GM12865 (cell line): ENCODE measurements at regions not wholly inside any gene's neighbourhood (a gene's known extent, or its start where the extent isn't known, plus 50 kb on each side); places are given as distances from the start of the nearest gene placed in this dataset.

Experiments used
- DNase-seq: peaks from one replicate; pipeline ENCODE4 v3.0.0; 2010; ENCODE audit warnings: low read depth
- H3K4me3 ChIP-seq: 2 replicates; pipeline ENCODE4 v1.5.1; 2011; ENCODE audit warnings: mild to moderate bottlenecking, low read depth, low read length, control low read depth
- CTCF ChIP-seq: IDR thresholded peaks from 2 replicates; pipeline ENCODE4 v1.5.1; 2011; ENCODE audit warnings: low read length, control low read depth, low read depth, inconsistent platforms; ENCODE audit not compliant: insufficient read depth; ENCODE audit errors: missing control alignments

- no peak overlapping the region for H3K4me3 ChIP-seq
- no peak for TF ChIP-seq CTCF
- DNase-seq = no peak
These were observed 273.1 kb upstream of the NOVA1 start for GRCh38 chr14:26870722-26871617.

GRCh38 chr14:26872515-26873361, 274.9 kb upstream of the NOVA1 start:
- no peak for DNase-seq
- no peak for TF ChIP-seq CTCF
- H3K4me3 ChIP-seq = no peak overlapping the region

GRCh38 chr14:26873362-26873960, 275.6 kb upstream of the NOVA1 start:
- no peak for TF ChIP-seq CTCF
- no peak overlapping the region for H3K4me3 ChIP-seq
- no peak for DNase-seq

- DNase-seq = no peak
- no peak for TF ChIP-seq CTCF
- H3K4me3 ChIP-seq = no peak overlapping the region
These were observed 290.0 kb upstream of the NOVA1 start for GRCh38 chr14:26887847-26888246.

GRCh38 chr14:26888592-26888991, 290.8 kb upstream of the NOVA1 start:
- DNase-seq = no peak
- H3K4me3 ChIP-seq = no peak overlapping the region
- no peak for TF ChIP-seq CTCF

- no peak for TF ChIP-seq CTCF
- DNase-seq = no peak
These were observed 298.6 kb upstream of the NOVA1 start for GRCh38 chr14:26896447-26896846.

More at GRCh38 chr14:26896447-26896846, 298.6 kb upstream of the NOVA1 start:
- no peak overlapping the region for H3K4me3 ChIP-seq
